ENCODE measurements at regions not wholly inside any gene's neighbourhood (a gene's known extent, or its start where the extent isn't known, plus 50 kb on each side); places are given as distances from the start of the nearest gene placed in this dataset.

- CTCF ChIA-PET: interaction anchor here (1.6 kb wide), 1 partner anchor 78 kb away, joined by 6 read pairs; no protein-coding TSS in a partner anchor
- Mint-ChIP-seq H3K27ac (no peak overlapping the region), H3K4me1 (peaks cover 16% of the 10 kb centered on the region), H3K36me3 (no peaks in the 10 kb centered on the region), H3K27me3 (ENCODE audit: low read depth) (no peaks in the 10 kb centered on the region), H3K9me3 (peaks cover under 1% of the 10 kb centered on the region), H3K4me3 (no peak overlapping the region)
- TF ChIP-seq ZNF281 (CRISPR knock-in tag; IDR thresholded peaks at IDR 0.05) (no peak), ATF2 (CRISPR knock-in tag; IDR thresholded peaks at IDR 0.05; ENCODE audit: borderline replicate concordance, low read depth) (no peak), SMAD3 (CRISPR knock-in tag; IDR thresholded peaks at IDR 0.05; ENCODE audit: borderline replicate concordance) (no peak), CREB1 (CRISPR knock-in tag; IDR thresholded peaks at IDR 0.05) (no peak), MYBL2 (CRISPR knock-in tag; IDR thresholded peaks at IDR 0.05) (no peak), GABPB1 (CRISPR knock-in tag; IDR thresholded peaks at IDR 0.05) (no peak), ATF6 (CRISPR knock-in tag; IDR thresholded peaks at IDR 0.05) (no peak), FOXP4 (CRISPR knock-in tag; IDR thresholded peaks at IDR 0.05) (no peak), USF2 (CRISPR knock-in tag; IDR thresholded peaks at IDR 0.05) (no peak), JAZF1 (CRISPR knock-in tag; IDR thresholded peaks at IDR 0.05) (no peak), NR3C1 (CRISPR knock-in tag; conservative IDR thresholded peaks at IDR 0.05; ENCODE audit: low read depth) (no peak), USF1 (CRISPR knock-in tag; IDR thresholded peaks at IDR 0.05) (no peak), CDX4 (CRISPR knock-in tag; IDR thresholded peaks at IDR 0.05; ENCODE audit: borderline replicate concordance) (no peak), E2F5 (CRISPR knock-in tag; IDR thresholded peaks at IDR 0.05) (no peak), E2F1 (CRISPR knock-in tag; IDR thresholded peaks at IDR 0.05) (no peak)
- ATAC-seq (peak; percentile 55), DNase-seq (ENCODE audit: low spot score) (no peak)
- POLR2A ChIA-PET: no interaction called here
Observed at GRCh38 chr11:91513734-91514133, 710.9 kb upstream of the FAT3 start.
